Ovary (tissue), 3 donors: ENCODE measurements at regions not wholly inside any gene's neighbourhood (a gene's known extent, or its start where the extent isn't known, plus 50 kb on each side); places are given as distances from the start of the nearest gene placed in this dataset.

Experiments used
- CTCF ChIP-seq, 3 donors: fragments of 450-650 bp in 2 of 3; fragments of 200-600 bp in 1 of 3; IDR thresholded peaks; one replicate each; pipeline versions ENCODE4 v1.5.1 to v1.8.0; 2016 to 2022; ENCODE audit warnings: antibody characterized with exemption in 3 of 3, mild to moderate bottlenecking in 1 of 3
- EP300 ChIP-seq: sonication (generic); formaldehyde crosslinking; IDR thresholded peaks from one replicate; pipeline ENCODE4 v1.6.1; 2017; ENCODE audit warnings: antibody characterized with exemption
- POLR2A ChIP-seq: fragments of 450-650 bp; IDR thresholded peaks from one replicate; pipeline ENCODE4 v1.6.1; 2017; ENCODE audit warnings: antibody characterized with exemption, mild to moderate bottlenecking, moderate library complexity
- donor health status: DM: no; HTN: no; CAD: no.

- no peak for TF ChIP-seq POLR2A
- no peak for TF ChIP-seq CTCF (IDR thresholded peaks at IDR 0.05)
- TF ChIP-seq EP300, result no peak
These were observed 162.1 kb downstream of the SMC2 start for GRCh38 chr9:104256031-104256695.
